H1 (cell line): ENCODE measurements at regions not wholly inside any gene's neighbourhood (a gene's known extent, or its start where the extent isn't known, plus 50 kb on each side); places are given as distances from the start of the nearest gene placed in this dataset.

Experiments
- BACH1 ChIP-seq: IDR thresholded peaks from 2 replicates; pipeline ENCODE4 v1.6.1; 2012; ENCODE audit warnings: low read length, improper control_type of control experiment
- CBX8 ChIP-seq: fragments of 300-800, 300-1000 bp; sonication (generic); IDR thresholded peaks from 2 replicates; pipeline ENCODE4 v1.7.1; 2016; ENCODE audit warnings: low read depth, low read length, borderline replicate concordance
- CEBPB ChIP-seq: IDR thresholded peaks from 2 replicates; pipeline ENCODE4 v1.6.1; 2012; ENCODE audit warnings: low read depth, low read length
- EP300 ChIP-seq, 2 experiments: IDR thresholded peaks; 1 replicate in 1 of 2; 2 replicates in 1 of 2; pipeline ENCODE4 v1.6.1; 2011 to 2012; ENCODE audit warnings: low read depth in 2 of 2, low read length in 2 of 2, mild to moderate bottlenecking in 2 of 2, borderline replicate concordance in 1 of 2, inconsistent platforms in 1 of 2, moderate library complexity in 1 of 2
- POLR2A ChIP-seq, 2 experiments: IDR thresholded peaks; 1 replicate in 1 of 2; 2 replicates in 1 of 2; pipeline ENCODE4 v1.6.1; 2011; ENCODE audit warnings: low read depth in 2 of 2, low read length in 2 of 2, mild to moderate bottlenecking in 2 of 2; ENCODE audit errors: control extremely low read depth in 1 of 2
- RAD21 ChIP-seq, 2 experiments: IDR thresholded peaks in 1 of 2; conservative IDR thresholded peaks in 1 of 2; 2 replicates each; pipeline ENCODE4 v1.6.1; 2011; ENCODE audit warnings: low read depth in 2 of 2, low read length in 2 of 2, improper control_type of control experiment in 1 of 2, inconsistent platforms in 1 of 2, mild to moderate bottlenecking in 1 of 2, moderate library complexity in 1 of 2
- RNF2 ChIP-seq: fragments of 200-900, 300-1000 bp; sonication (generic); IDR thresholded peaks from 2 replicates; pipeline ENCODE4 v1.7.1; 2016; ENCODE audit warnings: borderline replicate concordance, low read depth, mild to moderate bottlenecking, antibody characterized with exemption, low read length; ENCODE audit not compliant: poor library complexity, severe bottlenecking; ENCODE audit errors: missing control alignments
- RXRA ChIP-seq: IDR thresholded peaks from 2 replicates; pipeline ENCODE4 v1.6.1; 2011; ENCODE audit warnings: low read depth, mild to moderate bottlenecking, low read length, moderate library complexity; ENCODE audit not compliant: insufficient read depth
- TBP ChIP-seq: IDR thresholded peaks from 2 replicates; pipeline ENCODE4 v1.6.1; 2011; ENCODE audit warnings: low read depth, low read length, improper control_type of control experiment
- TF ChIP-seq, protein P1 (sequence below), 3 experiments: IDR thresholded peaks; 1 replicate in 2 of 3; 2 replicates in 1 of 3; pipeline versions ENCODE4 v1.5.1 to v1.6.1; 2011; ENCODE audit warnings: low read length in 3 of 3, mild to moderate bottlenecking in 3 of 3, inconsistent platforms in 2 of 3, low read depth in 1 of 3, moderate library complexity in 1 of 3; ENCODE audit not compliant: insufficient read depth in 1 of 3; ENCODE audit errors: control extremely low read depth in 1 of 3
- TF ChIP-seq, protein P2 (sequence below): IDR thresholded peaks from 2 replicates; pipeline ENCODE4 v1.6.1; 2012; ENCODE audit warnings: low read length, inconsistent platforms

DNA sequence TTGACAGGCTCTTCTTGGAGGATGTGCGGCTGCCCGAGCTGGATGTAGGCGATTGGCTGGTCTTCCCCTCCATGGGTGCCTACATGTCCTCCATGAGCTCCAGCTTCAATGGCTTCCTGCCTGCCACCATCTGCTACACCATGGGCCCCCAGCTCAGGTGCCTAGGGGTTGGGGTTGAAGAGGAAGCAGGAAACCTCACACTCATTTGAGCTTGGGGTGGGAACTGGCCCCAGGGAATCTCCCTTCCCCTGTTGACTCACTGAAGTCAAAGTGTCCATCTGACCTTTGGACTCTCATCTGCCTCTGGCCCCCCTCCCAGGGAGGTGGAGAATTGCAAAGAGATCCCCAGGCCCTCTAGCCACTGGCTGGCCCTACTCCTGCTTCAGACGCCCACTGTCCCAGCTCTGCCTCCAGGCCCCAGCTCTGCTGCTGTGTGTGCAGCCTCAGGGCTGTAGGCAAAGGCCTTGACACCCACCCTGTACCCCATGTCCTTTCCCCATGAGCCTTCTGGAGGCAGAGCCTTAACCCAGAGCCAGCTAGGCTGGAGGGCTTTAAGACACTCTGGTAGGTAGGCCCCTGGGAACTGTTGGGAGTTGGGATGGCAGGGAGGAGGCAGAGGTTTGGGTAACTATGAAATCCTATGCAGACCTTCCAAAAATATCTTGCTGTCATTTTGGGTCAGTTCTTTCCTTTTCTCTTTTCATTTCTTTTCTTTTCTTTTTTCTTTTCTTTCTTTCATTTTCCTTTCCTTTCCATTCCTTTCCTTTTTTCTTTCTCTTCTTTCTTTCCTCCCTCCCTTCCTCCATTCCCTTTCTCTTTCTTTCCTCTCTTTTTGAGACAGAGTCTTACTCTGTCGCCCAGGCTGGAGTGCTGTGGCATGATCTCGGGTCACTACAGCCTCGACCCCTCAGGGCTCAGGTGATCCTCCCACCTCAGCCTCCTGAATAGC is 66.9 kb upstream of the TINAGL1 start:
- TF ChIP-seq, protein P1, sequence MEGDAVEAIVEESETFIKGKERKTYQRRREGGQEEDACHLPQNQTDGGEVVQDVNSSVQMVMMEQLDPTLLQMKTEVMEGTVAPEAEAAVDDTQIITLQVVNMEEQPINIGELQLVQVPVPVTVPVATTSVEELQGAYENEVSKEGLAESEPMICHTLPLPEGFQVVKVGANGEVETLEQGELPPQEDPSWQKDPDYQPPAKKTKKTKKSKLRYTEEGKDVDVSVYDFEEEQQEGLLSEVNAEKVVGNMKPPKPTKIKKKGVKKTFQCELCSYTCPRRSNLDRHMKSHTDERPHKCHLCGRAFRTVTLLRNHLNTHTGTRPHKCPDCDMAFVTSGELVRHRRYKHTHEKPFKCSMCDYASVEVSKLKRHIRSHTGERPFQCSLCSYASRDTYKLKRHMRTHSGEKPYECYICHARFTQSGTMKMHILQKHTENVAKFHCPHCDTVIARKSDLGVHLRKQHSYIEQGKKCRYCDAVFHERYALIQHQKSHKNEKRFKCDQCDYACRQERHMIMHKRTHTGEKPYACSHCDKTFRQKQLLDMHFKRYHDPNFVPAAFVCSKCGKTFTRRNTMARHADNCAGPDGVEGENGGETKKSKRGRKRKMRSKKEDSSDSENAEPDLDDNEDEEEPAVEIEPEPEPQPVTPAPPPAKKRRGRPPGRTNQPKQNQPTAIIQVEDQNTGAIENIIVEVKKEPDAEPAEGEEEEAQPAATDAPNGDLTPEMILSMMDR (IDR thresholded peaks at IDR 0.05; ENCODE audit: control extremely low read depth in 1 of 3, insufficient read depth in 1 of 3, low read depth in 1 of 3, low read length in 3 of 3), result no peak
- TF ChIP-seq CEBPB (no peak), BACH1 (no peak), RNF2 (no peak), CBX8 (no peak), POLR2A (IDR thresholded peaks at IDR 0.05; ENCODE audit: control extremely low read depth in 1 of 2, low read depth in 2 of 2, low read length in 2 of 2) (no peak), EP300 (IDR thresholded peaks at IDR 0.05; ENCODE audit: borderline replicate concordance in 1 of 2, low read depth in 2 of 2, low read length in 2 of 2) (no peak), RAD21 (IDR thresholded peaks at IDR 0.05 in 1 of 2, conservative IDR thresholded peaks at IDR 0.05 in 1 of 2; ENCODE audit: low read depth in 2 of 2, low read length in 2 of 2) (no peak), RXRA (no peak), TBP (no peak)
- TF ChIP-seq, protein P2, sequence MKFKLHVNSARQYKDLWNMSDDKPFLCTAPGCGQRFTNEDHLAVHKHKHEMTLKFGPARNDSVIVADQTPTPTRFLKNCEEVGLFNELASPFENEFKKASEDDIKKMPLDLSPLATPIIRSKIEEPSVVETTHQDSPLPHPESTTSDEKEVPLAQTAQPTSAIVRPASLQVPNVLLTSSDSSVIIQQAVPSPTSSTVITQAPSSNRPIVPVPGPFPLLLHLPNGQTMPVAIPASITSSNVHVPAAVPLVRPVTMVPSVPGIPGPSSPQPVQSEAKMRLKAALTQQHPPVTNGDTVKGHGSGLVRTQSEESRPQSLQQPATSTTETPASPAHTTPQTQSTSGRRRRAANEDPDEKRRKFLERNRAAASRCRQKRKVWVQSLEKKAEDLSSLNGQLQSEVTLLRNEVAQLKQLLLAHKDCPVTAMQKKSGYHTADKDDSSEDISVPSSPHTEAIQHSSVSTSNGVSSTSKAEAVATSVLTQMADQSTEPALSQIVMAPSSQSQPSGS, result no peak
